ENCODE measurements at regions not wholly inside any gene's neighbourhood (a gene's known extent, or its start where the extent isn't known, plus 50 kb on each side); places are given as distances from the start of the nearest gene placed in this dataset.

GRCh38 chr20:17793986-17794385 lies 94.2 kb downstream of the BANF2 start:
- Histone ChIP-seq H3K56ac (ENCODE audit: insufficient read length, low read depth, low read length) (no peak overlapping the region), H3K27ac (ENCODE audit: insufficient read length, low read depth, low read length) (no peak overlapping the region), H2AFZ (ENCODE audit: low read length) (no peak overlapping the region), H4K5ac (ENCODE audit: insufficient read length, low read depth, low read length) (no peak overlapping the region), H2BK20ac (ENCODE audit: low read depth, low read length, poor library complexity, severe bottlenecking) (no peak overlapping the region), H2AK5ac (ENCODE audit: insufficient read length, low read length) (no peak overlapping the region), H3K23me2 (ENCODE audit: insufficient read length, low read depth, low read length, poor library complexity, severe bottlenecking) (no peaks in the 10 kb centered on the region), H3K23ac (ENCODE audit: insufficient read length, low read depth, low read length) (no peak overlapping the region), H2BK5ac (ENCODE audit: insufficient read length, low read length) (no peak overlapping the region), H3T11ph (ENCODE audit: low read length) (no peak overlapping the region), H3K18ac (ENCODE audit: insufficient read length, low read depth, low read length) (no peak overlapping the region), H4K91ac (ENCODE audit: insufficient read length, low read depth, low read length) (no peak overlapping the region), H3K79me1 (ENCODE audit: insufficient read depth, low read depth, low read length, poor library complexity, severe bottlenecking) (no peaks in the 10 kb centered on the region), H2BK15ac (ENCODE audit: low read depth, low read length) (no peak overlapping the region), H3K4me1 (ENCODE audit: insufficient read depth, low read length) (no peaks in the 10 kb centered on the region), H2BK12ac (ENCODE audit: insufficient read length, low read depth, low read length) (no peak overlapping the region), H3K9me3 (ENCODE audit: control insufficient read depth, low read depth, low read length) (no peaks in the 10 kb centered on the region), H3K9ac (ENCODE audit: extremely low read depth, insufficient read length, low read length) (no peak overlapping the region), H3K4ac (ENCODE audit: low read depth, low read length) (no peak overlapping the region), H3K14ac (ENCODE audit: insufficient read depth, low read length) (no peak overlapping the region), H3K27me3 (ENCODE audit: insufficient read depth, low read length) (no peaks in the 10 kb centered on the region), H3K4me2 (ENCODE audit: insufficient read depth, insufficient read length, low read length) (no peak overlapping the region), H3K79me2 (ENCODE audit: insufficient read depth, low read length) (no peaks in the 10 kb centered on the region), H4K8ac (replicated peaks; ENCODE audit: insufficient read length, low read depth, low read length) (no peak overlapping the region), H4K20me1 (ENCODE audit: control insufficient read depth, insufficient read depth, insufficient read length) (no peaks in the 10 kb centered on the region), H2BK120ac (ENCODE audit: low read depth, low read length, poor library complexity, severe bottlenecking) (no peak overlapping the region)
- Mint-ChIP-seq H3K36me3 (ENCODE audit: insufficient read depth in 1 of 3, low read depth in 3 of 3) (peaks cover 0 to 5% (median 0%) of the 10 kb centered on the region in 3 experiments; a peak in 2 of 7 replicates), H3K4me3 (no peak overlapping the region), H3K27ac (peak overlapping the region in 1 of 3 experiments; percentile 70; a peak in 1 of 7 replicates), H3K9me3 (peaks cover 6 to 10% of the 10 kb centered on the region in 2 experiments; a peak in 4 of 5 replicates), H3K27me3 (ENCODE audit: low read depth) (no peaks in the 10 kb centered on the region; the same call in none of the 2 replicates), H3K4me1 (0 out of 4 replicates have a peak, but pooled peaks cover 4% of the 10 kb centered on the region in 2 experiments)
- no peak for TF ChIP-seq CTCF (conservative IDR thresholded peaks at IDR 0.05)
- WGBS (ENCODE audit: extremely low coverage, insufficient read length, low lambda C conversion rate), result no CpG with 5 or more reads among the region's 2 CpGs
- no peak for DNase-seq

All from H9 (cell line).